Ovary (tissue), 7 donors: ENCODE measurements at regions not wholly inside any gene's neighbourhood (a gene's known extent, or its start where the extent isn't known, plus 50 kb on each side); places are given as distances from the start of the nearest gene placed in this dataset.
A peak's percentile ranks its signal among the peaks of the same experiment; 100 is the strongest.
"Not testable (repeated sequence)": the region's sequence is repeated elsewhere in the genome, so short reads cannot be mapped to it uniquely, and the experiment has no call there.

ENCODE experiments used
- DNase-seq, 5 donors: peaks; one replicate each; pipeline ENCODE4 v3.0.0-alpha.2; 2019 to 2020
- H3K27ac ChIP-seq, 2 donors: fragments of 200-600 bp; one replicate each; pipeline versions ENCODE4 v1.5.1 to v1.8.0; 2019 to 2022
- H3K27me3 ChIP-seq: fragments of 200-600 bp; one replicate; pipeline ENCODE4 v1.8.0; 2022
- H3K36me3 ChIP-seq: fragments of 200-600 bp; sonication (generic); one replicate; pipeline ENCODE4 v1.5.1; 2019
- H3K4me1 ChIP-seq: one replicate; pipeline ENCODE4 v1.8.1; 2013; ENCODE audit warnings: mild to moderate bottlenecking, moderate library complexity; ENCODE audit not compliant: insufficient read depth
- H3K4me3 ChIP-seq: fragments of 200-600 bp; sonication (generic); one replicate; pipeline ENCODE4 v1.5.1; 2017
- H3K9me3 ChIP-seq, 2 donors: fragments of 200-600 bp in 1 of 2; sonication (generic) in 1 of 2; one replicate each; pipeline versions ENCODE4 v1.5.1 to v1.8.1; 2013 to 2019; ENCODE audit warnings: mild to moderate bottlenecking in 1 of 2, moderate library complexity in 1 of 2
- EP300 ChIP-seq: sonication (generic); formaldehyde crosslinking; IDR thresholded peaks from one replicate; pipeline ENCODE4 v1.6.1; 2017; ENCODE audit warnings: antibody characterized with exemption
- POLR2A ChIP-seq: fragments of 450-650 bp; IDR thresholded peaks from one replicate; pipeline ENCODE4 v1.6.1; 2017; ENCODE audit warnings: antibody characterized with exemption, mild to moderate bottlenecking, moderate library complexity
- WGBS, 3 donors: extraction: QIAGEN DNeasy Blood & Tissue Kit in 1 of 3; methylation state at CpG; one replicate each; pipeline versions ENCODE4 v1.1.5 to v1.1.7; 2013 to 2017; 5-methylcytosine and 5-hydroxymethylcytosine counted together
- intact Hi-C, 4 donors: fragments of 100-400 bp; cut with DNase I; formaldehyde crosslinking; loops; one replicate each; pipeline versions ENCODE4 v1.11.0 to v1.15.1; 2022 to 2023
- TF ChIP-seq, protein P1 (sequence below), 3 donors: fragments of 450-650 bp in 2 of 3; fragments of 200-600 bp in 1 of 3; IDR thresholded peaks; one replicate each; pipeline versions ENCODE4 v1.5.1 to v1.8.0; 2016 to 2022; ENCODE audit warnings: antibody characterized with exemption in 3 of 3, mild to moderate bottlenecking in 1 of 3
- donor health status: DM: no; HTN: no; CAD: no; lungs with moderate emphysema.
- donor health status: DM: no; HTN: no; CAD: no.
- donor health status: Bipolar disorder and iron deficiency.
- donor health status: DM: no; HTN: no; CAD: no.
- donor health status: DM: yes; HTN: yes; CAD: no.

DNA sequence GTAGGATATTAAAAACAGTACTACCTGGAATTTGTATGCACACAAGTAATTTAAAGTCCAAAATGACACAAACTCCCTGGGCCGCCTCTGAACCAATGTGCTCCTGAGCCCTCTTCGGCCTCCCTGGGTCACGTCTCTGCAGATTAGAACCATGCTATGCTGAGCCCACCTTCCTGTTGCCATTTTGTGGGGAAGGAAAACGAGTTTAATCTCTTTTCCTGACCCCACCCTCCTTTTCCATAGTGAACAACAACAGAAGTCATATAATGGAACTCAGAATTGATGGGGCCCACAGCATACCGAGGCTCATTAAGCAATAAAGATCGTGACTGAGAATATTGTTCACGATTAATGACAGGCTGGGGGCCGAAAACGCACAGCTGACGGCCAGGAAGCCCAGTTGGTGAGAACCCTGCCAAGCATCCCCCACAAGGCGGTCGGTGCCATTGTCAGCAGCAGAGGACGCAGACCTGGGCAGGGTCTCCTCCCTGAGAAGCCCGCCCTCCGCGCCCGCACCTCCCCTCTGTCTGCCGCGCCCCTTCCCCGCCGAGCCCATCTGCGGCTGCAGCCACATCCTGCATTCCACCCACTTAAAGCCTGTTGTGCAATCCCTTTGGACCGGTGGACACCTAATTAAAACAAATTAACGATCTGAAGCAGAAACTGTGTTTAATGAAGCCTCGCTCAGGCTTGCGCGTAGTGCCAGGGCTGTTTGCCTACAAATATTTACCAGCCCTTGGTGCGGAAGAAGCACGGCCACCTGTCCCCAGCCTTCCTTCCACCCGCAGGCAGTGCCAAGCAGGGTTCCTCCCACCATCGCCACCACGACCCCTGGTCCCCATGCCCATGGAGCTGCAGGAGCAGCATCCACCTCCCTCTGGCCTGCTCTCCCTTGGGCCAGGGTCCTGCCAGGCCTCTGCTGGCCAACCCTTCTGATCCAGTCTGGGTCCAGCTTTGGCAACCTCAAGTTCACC, 68.1 kb downstream of the DLL1 start:
- intact Hi-C loops: no loop called here
- peak in 2 of 5 donors; percentile 7 to 9 for DNase-seq
- no peaks in the 10 kb centered on the region for H3K9me3 ChIP-seq
- no peak overlapping the region for H3K4me3 ChIP-seq
- no peak overlapping the region for H3K27ac ChIP-seq
- WGBS, 3 donors: 66 to 70% (median 66%) methylated on average over 32 of the region's 32 CpGs
- H3K27me3 ChIP-seq: no peaks in the 10 kb centered on the region
- TF ChIP-seq POLR2A (no peak), EP300 (no peak)
- TF ChIP-seq, protein P1, sequence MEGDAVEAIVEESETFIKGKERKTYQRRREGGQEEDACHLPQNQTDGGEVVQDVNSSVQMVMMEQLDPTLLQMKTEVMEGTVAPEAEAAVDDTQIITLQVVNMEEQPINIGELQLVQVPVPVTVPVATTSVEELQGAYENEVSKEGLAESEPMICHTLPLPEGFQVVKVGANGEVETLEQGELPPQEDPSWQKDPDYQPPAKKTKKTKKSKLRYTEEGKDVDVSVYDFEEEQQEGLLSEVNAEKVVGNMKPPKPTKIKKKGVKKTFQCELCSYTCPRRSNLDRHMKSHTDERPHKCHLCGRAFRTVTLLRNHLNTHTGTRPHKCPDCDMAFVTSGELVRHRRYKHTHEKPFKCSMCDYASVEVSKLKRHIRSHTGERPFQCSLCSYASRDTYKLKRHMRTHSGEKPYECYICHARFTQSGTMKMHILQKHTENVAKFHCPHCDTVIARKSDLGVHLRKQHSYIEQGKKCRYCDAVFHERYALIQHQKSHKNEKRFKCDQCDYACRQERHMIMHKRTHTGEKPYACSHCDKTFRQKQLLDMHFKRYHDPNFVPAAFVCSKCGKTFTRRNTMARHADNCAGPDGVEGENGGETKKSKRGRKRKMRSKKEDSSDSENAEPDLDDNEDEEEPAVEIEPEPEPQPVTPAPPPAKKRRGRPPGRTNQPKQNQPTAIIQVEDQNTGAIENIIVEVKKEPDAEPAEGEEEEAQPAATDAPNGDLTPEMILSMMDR (IDR thresholded peaks at IDR 0.05): no peak
- H3K36me3 ChIP-seq: no peaks in the 10 kb centered on the region
- no peaks in the 10 kb centered on the region for H3K4me1 ChIP-seq

DNA sequence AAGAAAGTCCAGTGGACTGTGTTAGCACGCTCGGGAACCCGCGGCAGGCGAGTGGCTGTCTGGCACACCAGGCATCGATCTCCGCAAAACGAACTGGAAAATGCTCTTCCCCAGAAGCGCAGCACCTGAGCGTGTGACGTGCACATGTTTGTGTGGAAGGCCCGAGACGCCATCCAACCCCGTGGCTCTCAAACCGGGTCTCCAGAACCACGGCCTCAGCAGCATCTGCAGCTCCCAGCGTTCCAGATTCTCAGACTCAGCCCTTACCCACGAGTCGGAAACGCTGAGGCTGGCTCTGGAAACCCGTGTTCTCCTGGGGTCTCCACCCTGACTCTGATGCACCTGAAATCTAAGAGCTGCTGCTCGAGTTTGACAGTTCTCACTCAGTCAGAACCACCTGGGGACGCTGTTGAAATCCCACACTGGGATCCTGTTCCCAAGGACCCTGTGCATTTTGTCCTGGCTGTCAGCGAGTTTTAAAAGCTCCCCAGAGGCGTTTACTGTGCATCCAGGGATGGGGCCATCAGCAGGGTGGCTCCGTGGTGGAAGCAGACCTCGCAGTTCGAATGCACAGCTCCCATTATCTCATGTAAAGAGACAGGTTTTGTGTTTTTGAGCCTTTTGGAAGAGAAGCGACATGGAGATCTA, 69.0 kb downstream of the DLL1 start:
- Histone ChIP-seq H3K4me1 (no peaks in the 10 kb centered on the region), H3K4me3 (no peak overlapping the region), H3K9me3 (no peaks in the 10 kb centered on the region), H3K27ac (no peak overlapping the region), H3K27me3 (no peaks in the 10 kb centered on the region), H3K36me3 (no peaks in the 10 kb centered on the region)
- peak in 2 of 5 donors; percentile 4 to 11 for DNase-seq
- TF ChIP-seq, protein P1 (IDR thresholded peaks at IDR 0.05): no peak
- TF ChIP-seq EP300 (no peak), POLR2A (no peak)
- WGBS, 3 donors: 81 to 86% (median 84%) methylated on average over 25 to 29 of the region's 29 CpGs
- intact Hi-C loops: no loop called here

DNA sequence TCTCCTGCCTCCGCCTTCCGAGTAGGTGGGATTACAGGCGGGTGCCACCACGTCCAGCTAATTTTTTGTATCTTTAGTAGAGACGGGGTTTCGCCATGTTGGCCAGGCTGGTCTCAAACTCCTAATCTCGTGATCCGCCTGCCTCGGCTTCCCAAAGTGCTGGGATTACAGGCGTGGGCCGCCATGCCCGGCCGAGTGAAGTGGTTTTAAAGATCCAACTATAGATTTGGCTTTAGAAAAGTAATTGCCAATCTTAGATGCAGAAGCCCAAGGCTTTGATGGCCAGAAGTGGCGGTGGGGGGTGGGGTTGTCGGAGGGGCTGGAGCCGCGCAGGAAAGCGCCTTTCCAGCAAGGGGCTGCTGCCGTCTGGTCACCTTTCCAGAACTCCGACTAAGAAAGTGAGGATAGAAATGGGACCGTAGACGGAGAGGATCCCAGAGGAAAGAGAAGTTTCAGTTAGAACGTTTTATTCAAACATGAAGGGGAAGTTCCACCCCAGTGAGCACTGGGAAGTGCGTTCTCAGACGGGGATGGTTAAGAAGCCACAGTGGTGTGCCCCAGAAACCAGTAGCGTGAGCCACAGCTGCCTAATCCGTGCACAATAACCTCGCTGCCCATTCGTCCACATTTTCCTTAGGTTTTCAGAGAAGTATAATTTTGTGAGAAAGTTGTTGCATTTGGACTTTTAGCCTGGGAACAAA, 69.7 kb downstream of the DLL1 start:
- no peaks in the 10 kb centered on the region for H3K36me3 ChIP-seq
- peak in 2 of 5 donors; percentile 1 to 21 for DNase-seq
- no peaks in the 10 kb centered on the region for H3K27me3 ChIP-seq
- TF ChIP-seq POLR2A (no peak), EP300 (no peak)
- TF ChIP-seq, protein P1 (IDR thresholded peaks at IDR 0.05): no peak
- intact Hi-C loops: no loop called here
- whole genome bisulfite sequencing, 3 donors: 83 to 88% (median 85%) methylated on average over 27 to 29 of the region's 29 CpGs
- no peak overlapping the region for H3K4me3 ChIP-seq
- H3K9me3 ChIP-seq: no peaks in the 10 kb centered on the region
- H3K4me1 ChIP-seq: no peaks in the 10 kb centered on the region
- no peak overlapping the region for H3K27ac ChIP-seq

DNA sequence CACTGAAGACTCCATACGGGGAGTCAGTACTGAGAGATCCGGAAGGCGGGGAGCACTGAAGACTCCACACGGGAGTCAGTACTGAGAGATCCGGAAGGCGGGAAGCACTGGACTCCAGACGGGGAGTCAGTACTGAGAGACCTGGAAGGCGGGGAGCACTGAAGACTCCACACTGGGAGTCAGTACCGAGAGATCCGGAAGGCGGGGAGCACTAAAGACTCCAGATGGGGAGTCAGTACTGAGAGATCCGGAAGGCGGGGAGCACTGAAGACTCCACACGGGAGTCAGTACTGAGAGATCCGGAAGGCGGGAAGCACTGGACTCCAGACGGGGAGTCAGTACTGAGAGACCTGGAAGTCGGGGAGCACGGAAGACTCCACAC, 77.2 kb downstream of the DLL1 start:
- H3K27ac ChIP-seq, H3K9me3 ChIP-seq, DNase-seq, H3K4me3 ChIP-seq, H3K4me1 ChIP-seq, H3K27me3 ChIP-seq, intact Hi-C loops, H3K36me3 ChIP-seq: not testable (repeated sequence)
- WGBS, 3 donors: 90 to 94% (median 93%) methylated on average over 16 to 19 of the region's 19 CpGs
